ENCODE measurements at regions not wholly inside any gene's neighbourhood (a gene's known extent, or its start where the extent isn't known, plus 50 kb on each side); places are given as distances from the start of the nearest gene placed in this dataset.

DNA sequence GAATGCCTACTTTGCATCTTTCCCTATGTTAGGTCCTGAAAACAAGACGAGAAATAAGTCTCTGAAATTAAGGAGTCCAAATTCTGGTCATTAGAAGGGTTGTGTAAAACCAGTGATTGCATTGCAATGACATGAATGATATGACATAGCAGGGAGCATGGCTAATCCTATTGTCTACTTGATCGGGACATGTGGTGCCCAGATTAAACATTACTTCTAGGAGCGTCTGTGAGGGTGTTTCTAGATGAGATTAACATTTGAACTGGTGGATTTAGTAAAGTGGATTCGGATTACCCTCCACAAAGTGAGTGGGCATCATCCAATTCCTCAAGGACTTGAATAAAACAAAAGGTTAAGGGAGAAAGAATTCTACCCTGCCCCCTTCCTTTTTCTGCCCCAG is 434.9 kb upstream of the KLF6 start:
- no peaks in the 10 kb centered on the region for H3K9me3 Mint-ChIP-seq
- H3K4me1 Mint-ChIP-seq (ENCODE audit: low read depth): peaks cover 17% of the 10 kb centered on the region
- no peaks in the 10 kb centered on the region for H3K36me3 Mint-ChIP-seq (ENCODE audit: low read depth)
- H3K27ac Mint-ChIP-seq: no peak overlapping the region
- no peaks in the 10 kb centered on the region for H3K27me3 Mint-ChIP-seq (ENCODE audit: insufficient read depth)
- DNase-seq: no peak
- no peak overlapping the region for H3K4me3 Mint-ChIP-seq
- TF ChIP-seq, protein P1, sequence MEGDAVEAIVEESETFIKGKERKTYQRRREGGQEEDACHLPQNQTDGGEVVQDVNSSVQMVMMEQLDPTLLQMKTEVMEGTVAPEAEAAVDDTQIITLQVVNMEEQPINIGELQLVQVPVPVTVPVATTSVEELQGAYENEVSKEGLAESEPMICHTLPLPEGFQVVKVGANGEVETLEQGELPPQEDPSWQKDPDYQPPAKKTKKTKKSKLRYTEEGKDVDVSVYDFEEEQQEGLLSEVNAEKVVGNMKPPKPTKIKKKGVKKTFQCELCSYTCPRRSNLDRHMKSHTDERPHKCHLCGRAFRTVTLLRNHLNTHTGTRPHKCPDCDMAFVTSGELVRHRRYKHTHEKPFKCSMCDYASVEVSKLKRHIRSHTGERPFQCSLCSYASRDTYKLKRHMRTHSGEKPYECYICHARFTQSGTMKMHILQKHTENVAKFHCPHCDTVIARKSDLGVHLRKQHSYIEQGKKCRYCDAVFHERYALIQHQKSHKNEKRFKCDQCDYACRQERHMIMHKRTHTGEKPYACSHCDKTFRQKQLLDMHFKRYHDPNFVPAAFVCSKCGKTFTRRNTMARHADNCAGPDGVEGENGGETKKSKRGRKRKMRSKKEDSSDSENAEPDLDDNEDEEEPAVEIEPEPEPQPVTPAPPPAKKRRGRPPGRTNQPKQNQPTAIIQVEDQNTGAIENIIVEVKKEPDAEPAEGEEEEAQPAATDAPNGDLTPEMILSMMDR (IDR thresholded peaks at IDR 0.05): no peak

DNA sequence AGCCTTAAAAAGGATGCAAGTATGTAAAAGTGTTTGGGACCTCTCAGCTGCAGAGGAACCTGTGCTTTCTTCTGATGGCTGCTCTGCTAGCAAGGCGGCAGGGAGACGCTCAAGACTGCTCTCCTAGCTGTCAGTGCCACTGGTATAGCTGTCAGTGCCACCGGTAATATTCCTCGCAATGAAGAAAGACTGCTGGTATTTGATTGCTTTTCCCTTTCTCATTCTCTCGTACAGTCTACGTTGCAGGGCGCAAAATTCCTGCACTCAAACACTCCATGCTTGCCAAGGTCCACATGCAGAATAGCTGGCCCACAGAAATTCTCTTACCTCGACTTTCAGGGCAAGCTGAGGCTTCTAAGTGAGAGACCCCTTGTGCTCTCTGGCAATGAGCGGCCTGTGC is 432.6 kb upstream of the KLF6 start:
- Mint-ChIP-seq H3K4me1 (ENCODE audit: low read depth) (peaks cover 31% of the 10 kb centered on the region), H3K27ac (no peak overlapping the region), H3K36me3 (ENCODE audit: low read depth) (peaks cover under 1% of the 10 kb centered on the region; the same call in 1 of the 2 replicates), H3K9me3 (no peaks in the 10 kb centered on the region), H3K4me3 (no peak overlapping the region), H3K27me3 (ENCODE audit: insufficient read depth) (no peaks in the 10 kb centered on the region)
- DNase-seq: no peak
- TF ChIP-seq, protein P1 (IDR thresholded peaks at IDR 0.05): no peak

DNA sequence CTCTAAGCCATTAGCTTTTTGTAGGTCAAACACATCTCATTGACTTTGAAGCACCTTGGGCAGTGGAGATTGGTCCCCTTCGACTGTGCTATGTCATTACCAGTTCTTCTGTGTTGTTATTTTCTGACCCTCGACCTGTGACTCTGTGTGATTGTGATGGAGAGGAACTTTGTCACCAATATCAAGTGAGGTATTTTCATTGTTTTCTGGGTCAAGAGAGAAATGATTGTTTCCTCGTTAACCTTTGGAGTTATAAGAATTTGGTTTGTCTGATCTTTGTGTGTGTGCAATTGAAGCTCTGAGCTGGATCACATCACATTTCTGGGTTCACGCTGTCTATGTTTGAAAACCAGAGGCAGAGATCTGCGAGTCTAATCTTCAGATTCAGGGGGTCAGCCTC is 432.2 kb upstream of the KLF6 start:
- TF ChIP-seq, protein P1 (IDR thresholded peaks at IDR 0.05): no peak
- H3K4me1 Mint-ChIP-seq (ENCODE audit: low read depth): peaks cover 31% of the 10 kb centered on the region
- no peak for DNase-seq
- peaks cover 5% of the 10 kb centered on the region; the same call in 1 of the 2 replicates for H3K36me3 Mint-ChIP-seq (ENCODE audit: low read depth)
- H3K9me3 Mint-ChIP-seq: no peaks in the 10 kb centered on the region
- H3K4me3 Mint-ChIP-seq: no peak overlapping the region
- H3K27ac Mint-ChIP-seq: no peak overlapping the region
- H3K27me3 Mint-ChIP-seq (ENCODE audit: insufficient read depth): no peaks in the 10 kb centered on the region

DNA sequence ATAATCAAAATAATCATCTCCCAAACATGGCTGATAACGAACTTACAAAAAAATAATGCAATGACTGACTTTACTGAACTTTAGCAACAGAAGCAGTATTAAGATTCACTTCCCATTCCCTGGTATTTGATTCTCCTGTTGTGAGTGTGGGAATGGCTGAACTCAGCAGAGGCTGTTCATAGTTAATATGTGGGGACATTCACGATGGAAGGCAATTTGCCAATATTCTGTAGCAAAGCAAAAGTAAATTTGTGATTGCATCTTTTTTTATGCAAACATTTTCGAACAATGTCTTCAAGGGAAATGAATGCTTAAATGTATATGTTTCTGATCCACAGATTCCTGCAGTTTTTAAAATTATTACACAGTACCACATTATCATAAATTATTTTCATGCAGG is 431.7 kb upstream of the KLF6 start:
- Mint-ChIP-seq H3K36me3 (ENCODE audit: low read depth) (peaks cover 7% of the 10 kb centered on the region; the same call in 1 of the 2 replicates), H3K4me1 (ENCODE audit: low read depth) (peaks cover 31% of the 10 kb centered on the region), H3K27ac (no peak overlapping the region), H3K9me3 (no peaks in the 10 kb centered on the region), H3K27me3 (ENCODE audit: insufficient read depth) (no peaks in the 10 kb centered on the region), H3K4me3 (no peak overlapping the region)
- TF ChIP-seq, protein P1 (IDR thresholded peaks at IDR 0.05): no peak
- no peak for DNase-seq

DNA sequence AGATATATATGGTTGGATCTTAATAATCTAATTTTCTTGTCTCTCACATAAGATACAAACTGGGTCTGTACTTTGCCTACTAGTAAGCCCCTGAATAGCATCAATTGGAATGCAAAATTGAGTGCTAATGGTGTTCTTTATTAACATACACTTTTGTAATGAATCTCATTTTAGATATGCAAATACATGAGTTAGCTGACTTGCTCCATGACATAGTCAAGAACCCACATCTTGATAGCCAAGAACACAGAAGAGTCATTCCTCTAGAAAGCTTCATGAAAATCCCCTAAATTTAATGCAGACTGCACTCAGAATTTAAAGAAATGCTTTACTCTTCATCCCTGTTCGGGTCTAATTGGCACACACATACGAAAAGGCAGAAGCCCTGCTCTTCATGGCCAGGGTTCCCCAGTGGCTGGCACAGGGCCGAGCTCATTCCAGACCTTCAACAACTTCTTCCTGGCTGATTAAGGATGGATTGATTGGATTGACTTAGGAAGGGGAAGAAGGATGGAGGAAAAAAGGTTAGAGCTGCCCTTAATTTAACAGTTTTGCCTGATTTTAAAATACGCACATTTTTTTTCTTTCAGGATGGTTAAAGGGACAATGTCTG is 431.1 kb upstream of the KLF6 start:
- TF ChIP-seq, protein P1 (IDR thresholded peaks at IDR 0.05): no peak
- H3K4me3 Mint-ChIP-seq: no peak overlapping the region
- H3K4me1 Mint-ChIP-seq (ENCODE audit: low read depth): peaks cover 31% of the 10 kb centered on the region
- no peak for DNase-seq
- H3K36me3 Mint-ChIP-seq (ENCODE audit: low read depth): peaks cover 7% of the 10 kb centered on the region; the same call in 1 of the 2 replicates
- H3K27ac Mint-ChIP-seq: no peak overlapping the region
- H3K9me3 Mint-ChIP-seq: no peaks in the 10 kb centered on the region
- no peaks in the 10 kb centered on the region; the same call in 1 of the 2 replicates for H3K27me3 Mint-ChIP-seq (ENCODE audit: insufficient read depth)

All from HFFc6 (cell line).